ENCODE measurements at regions not wholly inside any gene's neighbourhood (a gene's known extent, or its start where the extent isn't known, plus 50 kb on each side); places are given as distances from the start of the nearest gene placed in this dataset.

- TF ChIP-seq ZNF180 (CRISPR knock-in tag; IDR thresholded peaks at IDR 0.05; ENCODE audit: borderline replicate concordance, low read depth) (no peak), HMG20A (CRISPR knock-in tag; IDR thresholded peaks at IDR 0.05; ENCODE audit: borderline replicate concordance) (peak; percentile 61; the same call in 1 of the 2 replicates), AHDC1 (CRISPR knock-in tag; IDR thresholded peaks at IDR 0.05; ENCODE audit: borderline replicate concordance) (peak; percentile 50; the same call in 1 of the 2 replicates), FOXA3 (CRISPR knock-in tag; IDR thresholded peaks at IDR 0.05) (peak; percentile 79), SOX13 (IDR thresholded peaks at IDR 0.05) (no peak), SOX13 (CRISPR knock-in tag; conservative IDR thresholded peaks at IDR 0.05 in 1 of 2, IDR thresholded peaks at IDR 0.05 in 1 of 2) (peak in 1 of 2 experiments; percentile 49; a peak in 1 of 4 replicates), FOXP1 (IDR thresholded peaks at IDR 0.05) (no peak), FOXP1 (CRISPR knock-in tag; IDR thresholded peaks at IDR 0.05) (peak; percentile 58), ZNF3 (CRISPR knock-in tag; IDR thresholded peaks at IDR 0.05) (no peak), RERE (CRISPR knock-in tag; IDR thresholded peaks at IDR 0.05; ENCODE audit: low read depth) (0 out of 2 replicates have a peak, but pooled peaks have one; percentile 40), ZNF17 (CRISPR knock-in tag; IDR thresholded peaks at IDR 0.05) (no peak), MIXL1 (CRISPR knock-in tag; IDR thresholded peaks at IDR 0.05) (0 out of 2 replicates have a peak, but pooled peaks have one; percentile 32), KDM6A (CRISPR knock-in tag; IDR thresholded peaks at IDR 0.05; ENCODE audit: low read depth) (no peak), ARID5B (CRISPR knock-in tag; IDR thresholded peaks at IDR 0.05) (peak; percentile 70), POGZ (CRISPR knock-in tag; IDR thresholded peaks at IDR 0.05) (no peak), HMG20B (CRISPR knock-in tag; conservative IDR thresholded peaks at IDR 0.05) (0 out of 2 replicates have a peak, but pooled peaks have one; percentile 32), TEAD3 (CRISPR knock-in tag; optimal IDR thresholded peaks at IDR 0.05; ENCODE audit: borderline replicate concordance) (peak; percentile 29)
Measured at GRCh38 chr6:130307752-130308361, 58.0 kb upstream of the TMEM200A start (continued).

Data from HepG2 (cell line).